GOT3 (cell line): ENCODE measurements at regions not wholly inside any gene's neighbourhood (a gene's known extent, or its start where the extent isn't known, plus 50 kb on each side); places are given as distances from the start of the nearest gene placed in this dataset.
A peak's percentile ranks its signal among the peaks of the same experiment; 100 is the strongest.
"Not testable (repeated sequence)": the region's sequence is repeated elsewhere in the genome, so short reads cannot be mapped to it uniquely, and the experiment has no call there.

ENCODE experiments used
- DNase-seq: peaks from one replicate; lab custom pipeline; 2025; ENCODE audit warnings: mixed read lengths; lab: John Stamatoyannopoulos, UW

DNA sequence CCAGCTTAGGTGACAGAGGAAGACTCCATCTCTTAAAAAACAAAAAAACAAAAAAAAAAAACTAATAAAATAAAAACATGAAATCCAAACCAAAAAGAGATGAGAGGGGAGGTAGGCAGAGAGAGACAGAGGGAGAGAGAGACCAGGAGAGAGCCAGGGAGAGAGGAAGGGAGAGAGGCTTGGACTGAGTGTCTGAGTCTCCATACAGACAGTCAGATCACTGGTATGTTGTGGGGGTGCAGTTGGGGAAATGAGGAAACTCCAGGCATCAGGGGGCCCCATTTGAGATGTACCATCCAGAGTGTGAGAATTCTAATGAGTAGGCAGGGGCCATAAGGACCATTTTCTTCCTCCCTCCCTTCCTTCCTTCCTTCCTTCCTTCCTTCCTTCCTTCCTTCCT lies 53.1 kb upstream of the SEPTIN5 start:
- no peak for DNase-seq

GRCh38 chr22:19662049-19662684 lies 52.1 kb upstream of the SEPTIN5 start:
- not testable (repeated sequence) for DNase-seq

DNA sequence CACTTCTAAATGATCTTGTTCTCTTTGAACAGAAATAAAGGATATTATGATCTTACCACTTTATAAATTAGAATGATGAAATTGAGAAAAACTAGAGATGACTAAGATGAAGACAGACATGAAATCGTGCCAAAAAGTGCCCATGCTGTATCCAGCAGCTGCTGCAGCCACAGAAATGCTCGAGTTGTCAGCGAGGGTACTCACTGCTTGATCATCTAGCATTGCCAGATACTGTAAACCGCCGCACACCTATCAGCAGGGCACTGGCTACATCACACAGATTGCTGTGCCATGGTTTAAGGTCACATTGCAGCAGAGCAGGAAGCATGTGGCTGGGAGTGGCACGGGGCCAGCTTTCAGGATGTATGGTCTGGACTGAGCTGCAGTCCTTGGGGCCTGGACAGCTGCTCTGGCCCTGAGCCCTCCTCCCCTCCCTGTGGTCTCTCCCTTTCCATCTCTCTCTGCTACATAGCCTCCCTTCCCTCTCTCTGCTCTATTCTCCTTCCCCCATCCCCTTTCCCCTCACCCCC lies 51.0 kb upstream of the SEPTIN5 start:
- peak; percentile 33 for DNase-seq

GRCh38 chr22:19663821-19664355 lies 50.4 kb upstream of the SEPTIN5 start:
- peak; percentile 29 for DNase-seq

GRCh38 chr22:19664406-19664805 lies 49.9 kb upstream of the SEPTIN5 start:
- DNase-seq: no peak
